Parathyroid adenoma (tissue), 2 donors: ENCODE measurements at regions not wholly inside any gene's neighbourhood (a gene's known extent, or its start where the extent isn't known, plus 50 kb on each side); places are given as distances from the start of the nearest gene placed in this dataset.
A peak's percentile ranks its signal among the peaks of the same experiment; 100 is the strongest.
"Not testable (repeated sequence)": the region's sequence is repeated elsewhere in the genome, so short reads cannot be mapped to it uniquely, and the experiment has no call there.

Experiments used
- H2AFZ ChIP-seq: fragments of 300-600 bp; sonication (generic); one replicate; pipeline ENCODE4 v1.7.0; 2017; ENCODE audit warnings: antibody characterized with exemption, mild to moderate bottlenecking
- H3K27ac ChIP-seq: fragments of 300-600 bp; sonication (generic); one replicate; pipeline ENCODE4 v1.7.0; 2017
- H3K27me3 ChIP-seq: fragments of 300-600 bp; sonication (generic); one replicate; pipeline ENCODE4 v1.7.0; 2017; ENCODE audit warnings: low read length; ENCODE audit not compliant: control insufficient read depth, insufficient read depth
- H3K36me3 ChIP-seq: fragments of 300-600 bp; sonication (generic); one replicate; pipeline ENCODE4 v1.7.0; 2017; ENCODE audit warnings: low read length; ENCODE audit not compliant: control insufficient read depth, insufficient read depth
- H3K4me1 ChIP-seq: fragments of 300-600 bp; sonication (generic); one replicate; pipeline ENCODE4 v1.7.0; 2017; ENCODE audit warnings: control low read depth
- H3K4me2 ChIP-seq: fragments of 300-600 bp; sonication (generic); one replicate; pipeline ENCODE4 v1.7.0; 2017; ENCODE audit warnings: low read length
- H3K4me3 ChIP-seq: fragments of 300-600 bp; sonication (generic); one replicate; pipeline ENCODE4 v1.7.0; 2017; ENCODE audit warnings: low read depth, low read length
- H3K79me2 ChIP-seq: fragments of 300-600 bp; sonication (generic); one replicate; pipeline ENCODE4 v1.7.0; 2017; ENCODE audit warnings: control low read depth
- H3K9ac ChIP-seq: fragments of 300-600 bp; sonication (generic); one replicate; pipeline ENCODE4 v1.7.0; 2017; ENCODE audit warnings: mild to moderate bottlenecking
- H3K9me3 ChIP-seq: fragments of 300-600 bp; sonication (generic); one replicate; pipeline ENCODE4 v1.7.0; 2017; ENCODE audit warnings: low read length; ENCODE audit not compliant: control insufficient read depth
- CTCF ChIP-seq: fragments of 300-600 bp; sonication (generic); IDR thresholded peaks from one replicate; pipeline ENCODE4 v1.7.0; 2017; ENCODE audit warnings: antibody characterized with exemption, mild to moderate bottlenecking
- donor health status: primary hyperparathyroidism.

- Histone ChIP-seq H3K36me3 (no peaks in the 10 kb centered on the region), H2AFZ (no peak overlapping the region), H3K4me3 (no peak overlapping the region), H3K9ac (no peak overlapping the region), H3K79me2 (no peaks in the 10 kb centered on the region), H3K4me1 (no peaks in the 10 kb centered on the region), H3K4me2 (no peak overlapping the region), H3K27ac (no peak overlapping the region), H3K27me3 (no peaks in the 10 kb centered on the region), H3K9me3 (no peaks in the 10 kb centered on the region)
- peak; percentile 24 for TF ChIP-seq CTCF
Observed at GRCh38 chr14:70257526-70257925, 68.8 kb upstream of the SLC8A3 start.

- no peak overlapping the region for H3K27ac ChIP-seq
- H3K27me3 ChIP-seq: no peaks in the 10 kb centered on the region
- no peaks in the 10 kb centered on the region for H3K4me1 ChIP-seq
- no peak overlapping the region for H2AFZ ChIP-seq
- no peaks in the 10 kb centered on the region for H3K79me2 ChIP-seq
- H3K4me3 ChIP-seq: no peak overlapping the region
- H3K9ac ChIP-seq: no peak overlapping the region
- no peak overlapping the region for H3K4me2 ChIP-seq
- no peaks in the 10 kb centered on the region for H3K36me3 ChIP-seq
- no peaks in the 10 kb centered on the region for H3K9me3 ChIP-seq
- no peak for TF ChIP-seq CTCF
Observed at GRCh38 chr14:70256601-70257000, 67.8 kb upstream of the SLC8A3 start.

- H3K4me3 ChIP-seq: peak overlapping the region; percentile 41
- H3K27me3 ChIP-seq, H3K79me2 ChIP-seq, H3K9ac ChIP-seq, H3K4me1 ChIP-seq, H3K36me3 ChIP-seq, H3K27ac ChIP-seq, H3K9me3 ChIP-seq: not testable (repeated sequence)
- peak overlapping the region; percentile 53 for H3K4me2 ChIP-seq
- H2AFZ ChIP-seq: peak overlapping the region; percentile 74
Observed at GRCh38 chr14:70255071-70256057, 66.6 kb upstream of the SLC8A3 start.

GRCh38 chr14:70254476-70254961 is 65.8 kb upstream of the SLC8A3 start:
- TF ChIP-seq CTCF: no peak
- Histone ChIP-seq H3K9ac (peak overlapping the region; percentile 39), H3K4me3 (peak overlapping the region; percentile 53), H3K9me3 (no peaks in the 10 kb centered on the region), H3K36me3 (no peaks in the 10 kb centered on the region), H2AFZ (peak overlapping the region; percentile 97), H3K4me2 (peak overlapping the region; percentile 81), H3K27ac (peak overlapping the region; percentile 73), H3K79me2 (no peaks in the 10 kb centered on the region), H3K4me1 (no peaks in the 10 kb centered on the region), H3K27me3 (no peaks in the 10 kb centered on the region)

- H3K9ac ChIP-seq, H2AFZ ChIP-seq, H3K9me3 ChIP-seq, H3K27ac ChIP-seq, H3K4me1 ChIP-seq, H3K36me3 ChIP-seq, H3K27me3 ChIP-seq, H3K79me2 ChIP-seq, H3K4me2 ChIP-seq, H3K4me3 ChIP-seq: not testable (repeated sequence)
Observed at GRCh38 chr14:70253547-70253946, 64.8 kb upstream of the SLC8A3 start.
